ENCODE measurements at regions not wholly inside any gene's neighbourhood (a gene's known extent, or its start where the extent isn't known, plus 50 kb on each side); places are given as distances from the start of the nearest gene placed in this dataset.

GRCh38 chr9:78835928-78836450, 539.1 kb downstream of the PSAT1 start:
- intact Hi-C loops (cut with micrococcal nuclease) = no loop called here
- no peaks in the 10 kb centered on the region for H3K9me3 Mint-ChIP-seq
- no peak for DNase-seq (ENCODE audit: low spot score)
- no peaks in the 10 kb centered on the region for H3K4me1 Mint-ChIP-seq (ENCODE audit: low read depth)
- H3K27me3 Mint-ChIP-seq (ENCODE audit: low read depth) = no peaks in the 10 kb centered on the region
- H3K4me3 Mint-ChIP-seq (ENCODE audit: low read depth) = no peak overlapping the region
- no peaks in the 10 kb centered on the region for H3K36me3 Mint-ChIP-seq (ENCODE audit: low read depth)
- no peak overlapping the region for H3K27ac Mint-ChIP-seq

- no peaks in the 10 kb centered on the region for H3K36me3 Mint-ChIP-seq (ENCODE audit: low read depth)
- DNase-seq (ENCODE audit: low spot score) = no peak
- intact Hi-C loops (cut with micrococcal nuclease) = no loop called here
- H3K27ac Mint-ChIP-seq = no peak overlapping the region
- no peaks in the 10 kb centered on the region for H3K4me1 Mint-ChIP-seq (ENCODE audit: low read depth)
- H3K9me3 Mint-ChIP-seq = peaks cover 13% of the 10 kb centered on the region
- no peaks in the 10 kb centered on the region for H3K27me3 Mint-ChIP-seq (ENCODE audit: low read depth)
- no peak overlapping the region for H3K4me3 Mint-ChIP-seq (ENCODE audit: low read depth)
These were observed 542.3 kb downstream of the PSAT1 start for GRCh38 chr9:78839252-78839651.

GRCh38 chr9:78848061-78848460, 551.1 kb downstream of the PSAT1 start:
- H3K4me1 Mint-ChIP-seq (ENCODE audit: low read depth) = no peaks in the 10 kb centered on the region
- no peaks in the 10 kb centered on the region for H3K27me3 Mint-ChIP-seq (ENCODE audit: low read depth)
- H3K36me3 Mint-ChIP-seq (ENCODE audit: low read depth) = no peaks in the 10 kb centered on the region
- no peak overlapping the region for H3K27ac Mint-ChIP-seq
- no peak for DNase-seq (ENCODE audit: low spot score)
- peaks cover 17% of the 10 kb centered on the region for H3K9me3 Mint-ChIP-seq
- H3K4me3 Mint-ChIP-seq (ENCODE audit: low read depth) = no peak overlapping the region
- intact Hi-C loops (cut with micrococcal nuclease) = no loop called here

- DNase-seq (ENCODE audit: low spot score) = no peak
These were observed 559.2 kb downstream of the PSAT1 start for GRCh38 chr9:78856144-78856543.

GRCh38 chr9:78856781-78857180, 559.9 kb downstream of the PSAT1 start:
- Mint-ChIP-seq H3K9me3 (no peaks in the 10 kb centered on the region), H3K4me1 (ENCODE audit: low read depth) (no peaks in the 10 kb centered on the region), H3K4me3 (ENCODE audit: low read depth) (no peak overlapping the region), H3K27ac (no peak overlapping the region), H3K27me3 (ENCODE audit: low read depth) (no peaks in the 10 kb centered on the region), H3K36me3 (ENCODE audit: low read depth) (no peaks in the 10 kb centered on the region)
- intact Hi-C loops (cut with micrococcal nuclease) = no loop called here
- DNase-seq (ENCODE audit: low spot score) = no peak

More at GRCh38 chr9:78856144-78856543, 559.2 kb downstream of the PSAT1 start:
- Mint-ChIP-seq H3K9me3 (no peaks in the 10 kb centered on the region), H3K27me3 (ENCODE audit: low read depth) (no peaks in the 10 kb centered on the region), H3K4me1 (ENCODE audit: low read depth) (no peaks in the 10 kb centered on the region), H3K4me3 (ENCODE audit: low read depth) (no peak overlapping the region), H3K27ac (no peak overlapping the region), H3K36me3 (ENCODE audit: low read depth) (no peaks in the 10 kb centered on the region)
- intact Hi-C loops (cut with micrococcal nuclease) = no loop called here

GRCh38 chr9:78857373-78858225, 560.7 kb downstream of the PSAT1 start:
- Mint-ChIP-seq H3K4me1 (ENCODE audit: low read depth) (no peaks in the 10 kb centered on the region), H3K9me3 (no peaks in the 10 kb centered on the region), H3K27me3 (ENCODE audit: low read depth) (no peaks in the 10 kb centered on the region), H3K27ac (no peak overlapping the region), H3K36me3 (ENCODE audit: low read depth) (no peaks in the 10 kb centered on the region), H3K4me3 (ENCODE audit: low read depth) (no peak overlapping the region)
- intact Hi-C loops (cut with micrococcal nuclease) = no loop called here
- no peak for DNase-seq (ENCODE audit: low spot score)

- DNase-seq (ENCODE audit: low spot score) = no peak
- H3K27ac Mint-ChIP-seq = no peak overlapping the region
- intact Hi-C loops (cut with micrococcal nuclease) = no loop called here
- no peaks in the 10 kb centered on the region for H3K36me3 Mint-ChIP-seq (ENCODE audit: low read depth)
- no peaks in the 10 kb centered on the region for H3K27me3 Mint-ChIP-seq (ENCODE audit: low read depth)
- no peaks in the 10 kb centered on the region for H3K9me3 Mint-ChIP-seq
- no peak overlapping the region for H3K4me3 Mint-ChIP-seq (ENCODE audit: low read depth)
- H3K4me1 Mint-ChIP-seq (ENCODE audit: low read depth) = no peaks in the 10 kb centered on the region
These were observed 561.3 kb downstream of the PSAT1 start for GRCh38 chr9:78858266-78858665.

GRCh38 chr9:78860801-78861475, 564.0 kb downstream of the PSAT1 start:
- Mint-ChIP-seq H3K4me3 (ENCODE audit: low read depth) (no peak overlapping the region), H3K27ac (no peak overlapping the region), H3K9me3 (no peaks in the 10 kb centered on the region), H3K27me3 (ENCODE audit: low read depth) (no peaks in the 10 kb centered on the region), H3K4me1 (ENCODE audit: low read depth) (no peaks in the 10 kb centered on the region), H3K36me3 (ENCODE audit: low read depth) (no peaks in the 10 kb centered on the region)
- DNase-seq (ENCODE audit: low spot score) = no peak
- intact Hi-C loops (cut with micrococcal nuclease) = no loop called here

- Mint-ChIP-seq H3K27ac (no peak overlapping the region), H3K4me3 (ENCODE audit: low read depth) (no peak overlapping the region), H3K9me3 (no peaks in the 10 kb centered on the region), H3K27me3 (ENCODE audit: low read depth) (no peaks in the 10 kb centered on the region), H3K36me3 (ENCODE audit: low read depth) (no peaks in the 10 kb centered on the region), H3K4me1 (ENCODE audit: low read depth) (no peaks in the 10 kb centered on the region)
- intact Hi-C loops (cut with micrococcal nuclease) = no loop called here
- no peak for DNase-seq (ENCODE audit: low spot score)
These were observed 566.6 kb downstream of the PSAT1 start for GRCh38 chr9:78863531-78863930.

GRCh38 chr9:78865737-78866136, 568.8 kb downstream of the PSAT1 start:
- Mint-ChIP-seq H3K36me3 (ENCODE audit: low read depth) (no peaks in the 10 kb centered on the region), H3K27me3 (ENCODE audit: low read depth) (no peaks in the 10 kb centered on the region), H3K27ac (no peak overlapping the region), H3K9me3 (no peaks in the 10 kb centered on the region), H3K4me1 (ENCODE audit: low read depth) (no peaks in the 10 kb centered on the region), H3K4me3 (ENCODE audit: low read depth) (no peak overlapping the region)
- DNase-seq (ENCODE audit: low spot score) = no peak
- intact Hi-C loops (cut with micrococcal nuclease) = no loop called here

- Mint-ChIP-seq H3K27me3 (ENCODE audit: low read depth) (no peaks in the 10 kb centered on the region), H3K27ac (no peak overlapping the region), H3K4me1 (ENCODE audit: low read depth) (no peaks in the 10 kb centered on the region), H3K4me3 (ENCODE audit: low read depth) (no peak overlapping the region), H3K36me3 (ENCODE audit: low read depth) (no peaks in the 10 kb centered on the region), H3K9me3 (no peaks in the 10 kb centered on the region)
- intact Hi-C loops (cut with micrococcal nuclease) = no loop called here
- DNase-seq (ENCODE audit: low spot score) = no peak
These were observed 569.5 kb downstream of the PSAT1 start for GRCh38 chr9:78866207-78867132.

GRCh38 chr9:78871086-78871451, 574.1 kb downstream of the PSAT1 start:
- no peaks in the 10 kb centered on the region for H3K36me3 Mint-ChIP-seq (ENCODE audit: low read depth)
- DNase-seq (ENCODE audit: low spot score) = no peak
- intact Hi-C loops (cut with micrococcal nuclease) = no loop called here
- no peaks in the 10 kb centered on the region for H3K9me3 Mint-ChIP-seq
- no peaks in the 10 kb centered on the region for H3K4me1 Mint-ChIP-seq (ENCODE audit: low read depth)
- H3K27me3 Mint-ChIP-seq (ENCODE audit: low read depth) = no peaks in the 10 kb centered on the region
- H3K4me3 Mint-ChIP-seq (ENCODE audit: low read depth) = no peak overlapping the region
- H3K27ac Mint-ChIP-seq = no peak overlapping the region
